A549 (cell line): ENCODE measurements at regions not wholly inside any gene's neighbourhood (a gene's known extent, or its start where the extent isn't known, plus 50 kb on each side); places are given as distances from the start of the nearest gene placed in this dataset.

Experiments
- CTCF ChIP-seq: fragments of >200 bp; sonication (Bioruptor Twin); formaldehyde crosslinking; IDR thresholded peaks from 3 replicates; pipeline ENCODE4 v1.5.1; 2016
- MAX ChIP-seq: IDR thresholded peaks from 2 replicates; pipeline ENCODE4 v1.6.1; 2012

GRCh38 chrX:115467961-115468360, 93.0 kb upstream of the PLS3 start:
- no peak for TF ChIP-seq MAX
- no peak for TF ChIP-seq CTCF
